ENCODE measurements at regions not wholly inside any gene's neighbourhood (a gene's known extent, or its start where the extent isn't known, plus 50 kb on each side); places are given as distances from the start of the nearest gene placed in this dataset.
A peak's percentile ranks its signal among the peaks of the same experiment; 100 is the strongest.

DNA sequence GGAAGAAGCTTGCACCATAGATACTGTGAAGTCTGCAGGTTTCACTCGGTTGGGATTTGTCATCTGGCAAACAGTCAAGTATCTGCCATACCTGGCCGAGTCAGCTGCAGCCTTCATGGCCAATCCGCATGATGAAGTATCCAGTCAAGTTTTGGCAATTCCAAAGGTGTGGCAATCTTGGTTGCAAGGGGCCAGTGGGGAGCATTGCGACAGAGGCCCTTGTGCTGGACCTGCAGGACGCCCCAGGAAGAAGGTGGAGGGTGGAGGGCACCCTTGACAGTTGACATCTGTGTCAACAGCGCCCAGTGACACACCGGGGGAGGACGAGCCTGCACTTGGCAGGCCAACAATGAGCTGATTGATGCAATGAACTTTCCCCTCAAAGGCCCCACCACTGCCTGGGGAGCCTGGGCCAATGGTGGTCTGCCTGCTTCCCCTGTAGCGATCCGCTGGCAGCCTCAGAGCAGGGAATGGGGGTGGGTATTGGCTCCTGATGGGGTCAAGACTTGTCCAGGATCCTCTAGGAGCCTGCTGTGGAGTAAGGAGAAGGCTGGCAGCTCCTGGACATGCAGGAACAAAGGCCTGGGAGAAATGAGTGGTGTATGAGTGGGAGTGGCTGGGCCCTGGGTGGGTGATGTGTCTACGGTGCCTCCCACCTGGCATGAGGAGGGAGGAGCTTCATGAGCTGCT, 122.8 kb upstream of the PITX1 start (continued):
- TF ChIP-seq THAP11 (CRISPR knock-in tag; IDR thresholded peaks at IDR 0.05), result peak; percentile 83
- peak; percentile 27 for TF ChIP-seq SALL2 (CRISPR knock-in tag; IDR thresholded peaks at IDR 0.05)
- TF ChIP-seq, protein P1, sequence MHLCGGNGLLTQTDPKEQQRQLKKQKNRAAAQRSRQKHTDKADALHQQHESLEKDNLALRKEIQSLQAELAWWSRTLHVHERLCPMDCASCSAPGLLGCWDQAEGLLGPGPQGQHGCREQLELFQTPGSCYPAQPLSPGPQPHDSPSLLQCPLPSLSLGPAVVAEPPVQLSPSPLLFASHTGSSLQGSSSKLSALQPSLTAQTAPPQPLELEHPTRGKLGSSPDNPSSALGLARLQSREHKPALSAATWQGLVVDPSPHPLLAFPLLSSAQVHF (CRISPR knock-in tag; IDR thresholded peaks at IDR 0.05), result no peak
- TF ChIP-seq CREM (IDR thresholded peaks at IDR 0.05), result peak; percentile 75
- TF ChIP-seq CREM (CRISPR knock-in tag; IDR thresholded peaks at IDR 0.05), result no peak
- TF ChIP-seq, protein P2, sequence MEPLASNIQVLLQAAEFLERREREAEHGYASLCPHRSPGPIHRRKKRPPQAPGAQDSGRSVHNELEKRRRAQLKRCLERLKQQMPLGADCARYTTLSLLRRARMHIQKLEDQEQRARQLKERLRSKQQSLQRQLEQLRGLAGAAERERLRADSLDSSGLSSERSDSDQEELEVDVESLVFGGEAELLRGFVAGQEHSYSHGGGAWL (CRISPR knock-in tag; IDR thresholded peaks at IDR 0.05), result peak; percentile 78; the same call in 1 of the 2 replicates
- TF ChIP-seq ZNF124 (CRISPR knock-in tag; IDR thresholded peaks at IDR 0.05), result peak; percentile 87; the same call in 1 of the 2 replicates
- TF ChIP-seq, protein P3, sequence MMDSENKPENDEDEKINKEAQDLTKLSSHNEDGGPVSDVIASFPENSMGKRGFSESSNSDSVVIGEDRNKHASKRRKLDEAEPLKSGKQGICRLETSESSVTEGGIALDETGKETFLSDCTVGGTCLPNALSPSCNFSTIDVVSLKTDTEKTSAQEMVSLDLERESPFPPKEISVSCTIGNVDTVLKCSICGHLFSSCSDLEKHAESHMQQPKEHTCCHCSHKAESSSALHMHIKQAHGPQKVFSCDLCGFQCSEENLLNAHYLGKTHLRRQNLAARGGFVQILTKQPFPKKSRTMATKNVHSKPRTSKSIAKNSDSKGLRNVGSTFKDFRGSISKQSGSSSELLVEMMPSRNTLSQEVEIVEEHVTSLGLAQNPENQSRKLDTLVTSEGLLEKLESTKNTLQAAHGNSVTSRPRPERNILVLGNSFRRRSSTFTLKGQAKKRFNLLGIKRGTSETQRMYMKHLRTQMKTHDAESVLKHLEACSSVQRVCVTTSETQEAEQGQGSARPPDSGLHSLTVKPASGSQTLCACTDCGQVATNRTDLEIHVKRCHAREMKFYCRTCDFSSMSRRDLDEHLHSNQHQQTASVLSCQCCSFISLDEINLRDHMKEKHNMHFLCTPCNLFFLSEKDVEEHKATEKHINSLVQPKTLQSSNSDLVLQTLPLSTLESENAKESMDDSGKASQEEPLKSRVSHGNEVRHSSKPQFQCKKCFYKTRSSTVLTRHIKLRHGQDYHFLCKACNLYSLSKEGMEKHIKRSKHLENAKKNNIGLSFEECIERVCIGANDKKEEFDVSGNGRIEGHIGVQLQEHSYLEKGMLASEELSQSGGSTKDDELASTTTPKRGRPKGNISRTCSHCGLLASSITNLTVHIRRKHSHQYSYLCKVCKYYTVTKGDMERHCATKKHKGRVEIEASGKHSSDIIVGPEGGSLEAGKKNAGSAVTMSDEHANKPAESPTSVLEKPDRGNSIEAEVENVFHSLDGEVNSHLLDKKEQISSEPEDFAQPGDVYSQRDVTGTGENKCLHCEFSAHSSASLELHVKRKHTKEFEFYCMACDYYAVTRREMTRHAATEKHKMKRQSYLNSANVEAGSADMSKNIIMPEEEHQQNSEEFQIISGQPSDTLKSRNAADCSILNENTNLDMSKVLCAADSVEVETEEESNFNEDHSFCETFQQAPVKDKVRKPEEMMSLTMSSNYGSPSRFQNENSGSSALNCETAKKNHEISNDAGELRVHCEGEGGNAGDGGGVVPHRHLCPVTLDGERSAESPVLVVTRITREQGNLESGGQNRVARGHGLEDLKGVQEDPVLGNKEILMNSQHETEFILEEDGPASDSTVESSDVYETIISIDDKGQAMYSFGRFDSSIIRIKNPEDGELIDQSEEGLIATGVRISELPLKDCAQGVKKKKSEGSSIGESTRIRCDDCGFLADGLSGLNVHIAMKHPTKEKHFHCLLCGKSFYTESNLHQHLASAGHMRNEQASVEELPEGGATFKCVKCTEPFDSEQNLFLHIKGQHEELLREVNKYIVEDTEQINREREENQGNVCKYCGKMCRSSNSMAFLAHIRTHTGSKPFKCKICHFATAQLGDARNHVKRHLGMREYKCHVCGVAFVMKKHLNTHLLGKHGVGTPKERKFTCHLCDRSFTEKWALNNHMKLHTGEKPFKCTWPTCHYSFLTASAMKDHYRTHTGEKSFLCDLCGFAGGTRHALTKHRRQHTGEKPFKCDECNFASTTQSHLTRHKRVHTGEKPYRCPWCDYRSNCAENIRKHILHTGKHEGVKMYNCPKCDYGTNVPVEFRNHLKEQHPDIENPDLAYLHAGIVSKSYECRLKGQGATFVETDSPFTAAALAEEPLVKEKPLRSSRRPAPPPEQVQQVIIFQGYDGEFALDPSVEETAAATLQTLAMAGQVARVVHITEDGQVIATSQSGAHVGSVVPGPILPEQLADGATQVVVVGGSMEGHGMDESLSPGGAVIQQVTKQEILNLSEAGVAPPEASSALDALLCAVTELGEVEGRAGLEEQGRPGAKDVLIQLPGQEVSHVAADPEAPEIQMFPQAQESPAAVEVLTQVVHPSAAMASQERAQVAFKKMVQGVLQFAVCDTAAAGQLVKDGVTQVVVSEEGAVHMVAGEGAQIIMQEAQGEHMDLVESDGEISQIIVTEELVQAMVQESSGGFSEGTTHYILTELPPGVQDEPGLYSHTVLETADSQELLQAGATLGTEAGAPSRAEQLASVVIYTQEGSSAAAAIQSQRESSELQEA (CRISPR knock-in tag; IDR thresholded peaks at IDR 0.05; ENCODE audit: not compliant biosample characterization), result no peak
- peak; percentile 51 to 83 for TF ChIP-seq POLR2A (IDR thresholded peaks at IDR 0.05; ENCODE audit: insufficient read depth in 1 of 2, low read depth in 2 of 2, low read length in 2 of 2)
- no peak for TF ChIP-seq ZNF143 (CRISPR knock-in tag; IDR thresholded peaks at IDR 0.05)
- TF ChIP-seq PITX1 (CRISPR knock-in tag; IDR thresholded peaks at IDR 0.05), result peak; percentile 88
- TF ChIP-seq KLF11 (CRISPR knock-in tag; IDR thresholded peaks at IDR 0.05), result 0 out of 2 replicates have a peak, but pooled peaks have one; percentile 26
- TF ChIP-seq ZSCAN9 (CRISPR knock-in tag; IDR thresholded peaks at IDR 0.05; ENCODE audit: borderline replicate concordance), result peak; percentile 89
- TF ChIP-seq IKZF4 (CRISPR knock-in tag; IDR thresholded peaks at IDR 0.05; ENCODE audit: borderline replicate concordance, low read depth, not compliant biosample characterization), result no peak
- peak; percentile 76 for TF ChIP-seq GABPB1 (CRISPR knock-in tag; IDR thresholded peaks at IDR 0.05)
- TF ChIP-seq SIX4 (CRISPR knock-in tag; IDR thresholded peaks at IDR 0.05), result peak; percentile 78
- peak; percentile 93 for TF ChIP-seq ZMYM3 (CRISPR knock-in tag; IDR thresholded peaks at IDR 0.05)
- TF ChIP-seq, protein P4, sequence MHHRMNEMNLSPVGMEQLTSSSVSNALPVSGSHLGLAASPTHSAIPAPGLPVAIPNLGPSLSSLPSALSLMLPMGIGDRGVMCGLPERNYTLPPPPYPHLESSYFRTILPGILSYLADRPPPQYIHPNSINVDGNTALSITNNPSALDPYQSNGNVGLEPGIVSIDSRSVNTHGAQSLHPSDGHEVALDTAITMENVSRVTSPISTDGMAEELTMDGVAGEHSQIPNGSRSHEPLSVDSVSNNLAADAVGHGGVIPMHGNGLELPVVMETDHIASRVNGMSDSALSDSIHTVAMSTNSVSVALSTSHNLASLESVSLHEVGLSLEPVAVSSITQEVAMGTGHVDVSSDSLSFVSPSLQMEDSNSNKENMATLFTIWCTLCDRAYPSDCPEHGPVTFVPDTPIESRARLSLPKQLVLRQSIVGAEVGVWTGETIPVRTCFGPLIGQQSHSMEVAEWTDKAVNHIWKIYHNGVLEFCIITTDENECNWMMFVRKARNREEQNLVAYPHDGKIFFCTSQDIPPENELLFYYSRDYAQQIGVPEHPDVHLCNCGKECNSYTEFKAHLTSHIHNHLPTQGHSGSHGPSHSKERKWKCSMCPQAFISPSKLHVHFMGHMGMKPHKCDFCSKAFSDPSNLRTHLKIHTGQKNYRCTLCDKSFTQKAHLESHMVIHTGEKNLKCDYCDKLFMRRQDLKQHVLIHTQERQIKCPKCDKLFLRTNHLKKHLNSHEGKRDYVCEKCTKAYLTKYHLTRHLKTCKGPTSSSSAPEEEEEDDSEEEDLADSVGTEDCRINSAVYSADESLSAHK (CRISPR knock-in tag; IDR thresholded peaks at IDR 0.05; ENCODE audit: borderline replicate concordance), result no peak
- TF ChIP-seq ZMAT3 (CRISPR knock-in tag; conservative IDR thresholded peaks at IDR 0.05), result peak; percentile 70; the same call in 1 of the 2 replicates
- no peak for TF ChIP-seq NFE2 (CRISPR knock-in tag; IDR thresholded peaks at IDR 0.05)

All from HepG2 (cell line).